Limb (tissue), 2 donors: ENCODE measurements at regions not wholly inside any gene's neighbourhood (a gene's known extent, or its start where the extent isn't known, plus 50 kb on each side); places are given as distances from the start of the nearest gene placed in this dataset.

Experiments used
- DNase-seq, 2 donors: peaks; one replicate each; pipeline ENCODE4 v3.0.0-alpha.2; 2016; ENCODE audit errors: extremely low spot score in 2 of 2

- no peak for DNase-seq
These were observed 55.6 kb upstream of the DUSP10 start for GRCh38 chr1:221797506-221797905.

GRCh38 chr1:221796700-221797099 lies 54.8 kb upstream of the DUSP10 start:
- DNase-seq = no peak

GRCh38 chr1:221795380-221795779 lies 53.5 kb upstream of the DUSP10 start:
- DNase-seq = no peak

GRCh38 chr1:221794935-221795334 lies 53.0 kb upstream of the DUSP10 start:
- no peak for DNase-seq

DNA sequence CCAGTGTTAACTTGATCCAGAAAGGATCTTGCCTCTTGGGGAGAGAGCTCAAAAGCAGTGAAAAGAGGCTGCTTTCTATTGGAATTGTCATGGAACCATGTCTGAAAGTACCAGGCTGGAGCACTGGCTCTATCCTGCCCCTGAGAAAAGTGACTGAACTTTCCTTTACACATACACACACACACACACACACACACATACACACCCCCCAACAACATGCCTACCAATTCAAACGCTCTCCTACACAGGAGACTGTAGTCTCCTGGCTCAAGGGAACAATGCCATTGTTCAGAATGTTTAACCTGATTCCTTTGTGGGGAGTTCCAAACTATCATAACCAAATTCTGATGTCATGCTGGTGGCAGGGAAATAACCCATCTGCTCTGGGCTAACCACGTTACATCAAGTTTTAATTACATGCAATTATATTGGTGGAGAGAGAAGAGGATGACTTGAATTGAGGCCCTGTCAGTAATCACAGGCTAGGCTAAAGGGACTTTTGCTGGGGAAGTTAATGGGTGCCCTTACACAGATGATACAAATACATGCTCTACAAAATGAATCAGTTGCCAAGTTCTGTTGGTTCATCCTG lies 52.3 kb upstream of the DUSP10 start:
- no peak for DNase-seq

DNA sequence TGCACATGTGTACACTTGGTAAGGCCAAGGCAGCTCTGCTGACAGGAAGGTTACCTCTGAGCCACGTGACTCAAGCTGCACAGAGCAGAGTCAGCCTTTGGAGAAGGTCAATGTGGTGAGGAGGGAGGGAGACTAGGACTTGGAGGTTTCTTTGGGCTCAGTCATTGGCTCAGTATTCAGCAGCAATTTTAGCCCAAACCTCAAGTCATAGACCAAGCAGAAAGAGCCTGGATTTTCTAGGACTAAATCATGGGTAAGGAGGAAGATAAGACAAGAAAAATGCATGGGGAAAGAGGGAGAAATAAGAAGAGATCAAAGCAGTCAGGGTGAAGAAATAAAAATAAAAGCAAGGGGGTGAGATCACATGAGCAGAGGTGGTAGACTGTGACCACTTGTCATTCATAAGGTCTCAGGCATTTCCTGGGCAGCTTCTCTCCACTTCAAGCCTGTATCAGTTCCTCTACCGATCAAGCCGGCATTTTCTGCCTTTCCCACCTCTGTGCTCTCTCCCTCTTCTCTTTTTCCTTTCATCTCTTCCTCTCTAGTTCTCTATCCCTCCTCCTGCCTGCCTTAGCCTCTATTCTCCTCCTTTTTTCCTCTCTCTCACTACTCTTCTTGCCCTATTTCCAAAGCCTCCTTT lies 51.7 kb upstream of the DUSP10 start:
- no peak for DNase-seq

DNA sequence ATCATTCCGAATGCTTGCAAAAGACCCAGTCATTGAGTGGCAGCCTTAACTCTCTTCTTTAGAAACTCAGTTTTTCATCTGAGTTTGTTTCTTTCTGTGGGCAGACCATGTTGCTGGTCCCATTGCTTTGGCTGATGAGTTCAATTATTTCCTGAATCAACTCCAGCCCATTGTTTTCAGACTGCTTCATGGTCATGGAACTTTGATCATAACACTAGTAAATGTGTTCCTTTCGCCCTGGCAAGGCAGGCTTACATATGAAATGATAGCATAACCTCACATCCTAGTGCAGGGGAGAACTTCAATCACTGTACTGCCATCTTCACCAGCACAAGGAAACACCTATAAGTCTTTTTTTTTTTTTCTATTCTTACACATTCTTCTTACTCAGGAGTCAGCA lies 50.0 kb upstream of the DUSP10 start:
- no peak for DNase-seq
